Sigmoid colon (tissue), 4 donors: ENCODE measurements at regions not wholly inside any gene's neighbourhood (a gene's known extent, or its start where the extent isn't known, plus 50 kb on each side); places are given as distances from the start of the nearest gene placed in this dataset.

ENCODE experiments used
- POLR2AphosphoS5 ChIP-seq, 4 donors: sonication (generic); formaldehyde crosslinking; IDR thresholded peaks; one replicate each; pipeline ENCODE4 v1.6.1; 2017; ENCODE audit warnings: antibody characterized with exemption in 4 of 4
- TF ChIP-seq, protein P1 (sequence below), 4 experiments: fragments of 450-650 bp in 3 of 4; fragments of 200-600 bp in 1 of 4; IDR thresholded peaks; one replicate each; pipeline ENCODE4 v1.5.1; 2016 to 2019; ENCODE audit warnings: antibody characterized with exemption in 4 of 4, mild to moderate bottlenecking in 3 of 4, moderate library complexity in 2 of 4

- TF ChIP-seq, protein P1, sequence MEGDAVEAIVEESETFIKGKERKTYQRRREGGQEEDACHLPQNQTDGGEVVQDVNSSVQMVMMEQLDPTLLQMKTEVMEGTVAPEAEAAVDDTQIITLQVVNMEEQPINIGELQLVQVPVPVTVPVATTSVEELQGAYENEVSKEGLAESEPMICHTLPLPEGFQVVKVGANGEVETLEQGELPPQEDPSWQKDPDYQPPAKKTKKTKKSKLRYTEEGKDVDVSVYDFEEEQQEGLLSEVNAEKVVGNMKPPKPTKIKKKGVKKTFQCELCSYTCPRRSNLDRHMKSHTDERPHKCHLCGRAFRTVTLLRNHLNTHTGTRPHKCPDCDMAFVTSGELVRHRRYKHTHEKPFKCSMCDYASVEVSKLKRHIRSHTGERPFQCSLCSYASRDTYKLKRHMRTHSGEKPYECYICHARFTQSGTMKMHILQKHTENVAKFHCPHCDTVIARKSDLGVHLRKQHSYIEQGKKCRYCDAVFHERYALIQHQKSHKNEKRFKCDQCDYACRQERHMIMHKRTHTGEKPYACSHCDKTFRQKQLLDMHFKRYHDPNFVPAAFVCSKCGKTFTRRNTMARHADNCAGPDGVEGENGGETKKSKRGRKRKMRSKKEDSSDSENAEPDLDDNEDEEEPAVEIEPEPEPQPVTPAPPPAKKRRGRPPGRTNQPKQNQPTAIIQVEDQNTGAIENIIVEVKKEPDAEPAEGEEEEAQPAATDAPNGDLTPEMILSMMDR (IDR thresholded peaks at IDR 0.05), result no peak
- peak in 1 of 4 donors; percentile 7 for TF ChIP-seq POLR2AphosphoS5 (IDR thresholded peaks at IDR 0.05)
These were observed 254.3 kb downstream of the LTN1 start for GRCh38 chr21:28738420-28738704.
